ENCODE measurements at regions not wholly inside any gene's neighbourhood (a gene's known extent, or its start where the extent isn't known, plus 50 kb on each side); places are given as distances from the start of the nearest gene placed in this dataset.

GRCh38 chr6:98433325-98434056 is 400.9 kb upstream of the POU3F2 start:
- H3K4me1 Mint-ChIP-seq: no peaks in the 10 kb centered on the region
- no peaks in the 10 kb centered on the region for H3K9me3 ChIP-seq (ENCODE audit: low read depth)
- DNase-seq (ENCODE audit: low spot score): no peak
- H3K27me3 Mint-ChIP-seq (ENCODE audit: insufficient read depth, low read depth): peaks cover 5% of the 10 kb centered on the region
- H3K36me3 ChIP-seq: no peaks in the 10 kb centered on the region
- H3F3A ChIP-seq (ENCODE audit: low read depth): no peaks in the 10 kb centered on the region
- H3K4me1 ChIP-seq: no peaks in the 10 kb centered on the region
- H3K9ac ChIP-seq: no peak overlapping the region
- no peak overlapping the region for H3K4me3 ChIP-seq
- H3K27ac ChIP-seq: no peak overlapping the region
- no peak overlapping the region for H3K27ac Mint-ChIP-seq
- no peaks in the 10 kb centered on the region for H3K79me2 ChIP-seq (ENCODE audit: low read depth)
- H3K36me3 Mint-ChIP-seq: no peaks in the 10 kb centered on the region
- H2AFZ ChIP-seq (replicated peaks): no peak overlapping the region
- no peak overlapping the region for H3K4me3 Mint-ChIP-seq
- H3K27me3 ChIP-seq: no peaks in the 10 kb centered on the region
- no peaks in the 10 kb centered on the region for H4K20me1 ChIP-seq (ENCODE audit: low read depth)
- H3K4me2 ChIP-seq: no peak overlapping the region
- peaks cover 21% of the 10 kb centered on the region for H3K9me3 Mint-ChIP-seq
- TF ChIP-seq EZH2phosphoT487 (IDR thresholded peaks at IDR 0.05): no peak
- TF ChIP-seq EZH2 (IDR thresholded peaks at IDR 0.05): no peak
- no peak for TF ChIP-seq CTCF (IDR thresholded peaks at IDR 0.05)

- Histone ChIP-seq H3K4me3 (no peak overlapping the region), H3K9me3 (ENCODE audit: low read depth) (peaks cover 4% of the 10 kb centered on the region), H3K4me1 (no peaks in the 10 kb centered on the region), H3K27me3 (no peaks in the 10 kb centered on the region), H2AFZ (replicated peaks) (no peak overlapping the region), H3K27ac (no peak overlapping the region), H3K9ac (no peak overlapping the region), H3F3A (ENCODE audit: low read depth) (no peaks in the 10 kb centered on the region), H3K4me2 (no peak overlapping the region), H3K79me2 (ENCODE audit: low read depth) (no peaks in the 10 kb centered on the region), H3K36me3 (no peaks in the 10 kb centered on the region), H4K20me1 (ENCODE audit: low read depth) (no peaks in the 10 kb centered on the region)
- H3K36me3 Mint-ChIP-seq: peaks cover 1% of the 10 kb centered on the region
- no peak for DNase-seq (ENCODE audit: low spot score)
- TF ChIP-seq CTCF (IDR thresholded peaks at IDR 0.05) (no peak), EZH2 (IDR thresholded peaks at IDR 0.05) (no peak), EZH2phosphoT487 (IDR thresholded peaks at IDR 0.05) (no peak)
- no peaks in the 10 kb centered on the region for H3K4me1 Mint-ChIP-seq
- no peak overlapping the region for H3K4me3 Mint-ChIP-seq
- H3K27me3 Mint-ChIP-seq (ENCODE audit: insufficient read depth, low read depth): no peaks in the 10 kb centered on the region
- H3K27ac Mint-ChIP-seq: no peak overlapping the region
- H3K9me3 Mint-ChIP-seq: peaks cover 2% of the 10 kb centered on the region
Observed at GRCh38 chr6:98443633-98444032, 390.7 kb upstream of the POU3F2 start.

GRCh38 chr6:98452685-98453084 is 381.7 kb upstream of the POU3F2 start:
- Histone ChIP-seq H3K4me2 (no peak overlapping the region), H2AFZ (replicated peaks) (no peak overlapping the region), H3K79me2 (ENCODE audit: low read depth) (no peaks in the 10 kb centered on the region), H3F3A (ENCODE audit: low read depth) (no peaks in the 10 kb centered on the region), H3K27ac (no peak overlapping the region), H3K4me1 (peaks cover 9% of the 10 kb centered on the region), H3K9ac (no peak overlapping the region), H3K4me3 (no peak overlapping the region), H3K36me3 (no peaks in the 10 kb centered on the region), H4K20me1 (ENCODE audit: low read depth) (no peaks in the 10 kb centered on the region), H3K9me3 (ENCODE audit: low read depth) (no peaks in the 10 kb centered on the region), H3K27me3 (no peaks in the 10 kb centered on the region)
- Mint-ChIP-seq H3K36me3 (no peaks in the 10 kb centered on the region), H3K4me3 (no peak overlapping the region), H3K27ac (no peak overlapping the region), H3K9me3 (peaks cover 2% of the 10 kb centered on the region), H3K27me3 (ENCODE audit: insufficient read depth, low read depth) (peaks cover 6% of the 10 kb centered on the region), H3K4me1 (peaks cover 12% of the 10 kb centered on the region)
- no peak for TF ChIP-seq EZH2phosphoT487 (IDR thresholded peaks at IDR 0.05)
- no peak for TF ChIP-seq EZH2 (IDR thresholded peaks at IDR 0.05)
- TF ChIP-seq CTCF (IDR thresholded peaks at IDR 0.05): no peak
- peak; percentile 28 for DNase-seq (ENCODE audit: low spot score)

Data from neural progenitor cell (in vitro differentiated cells).